ENCODE measurements at regions not wholly inside any gene's neighbourhood (a gene's known extent, or its start where the extent isn't known, plus 50 kb on each side); places are given as distances from the start of the nearest gene placed in this dataset.

- TF ChIP-seq CTCF (conservative IDR thresholded peaks at IDR 0.05; ENCODE audit: low read depth, low read length) (no peak), POLR2A (IDR thresholded peaks at IDR 0.05; ENCODE audit: low read depth, low read length) (no peak)
These were observed 550.0 kb downstream of the MDFIC start for GRCh38 chr7:115471891-115472290.
